NB4 (cell line): ENCODE measurements at regions not wholly inside any gene's neighbourhood (a gene's known extent, or its start where the extent isn't known, plus 50 kb on each side); places are given as distances from the start of the nearest gene placed in this dataset.

ENCODE experiments used
- DNase-seq: peaks from one replicate; pipeline ENCODE4 v3.0.0; 2010; ENCODE audit warnings: low read depth
- H3K4me3 ChIP-seq: one replicate; pipeline ENCODE4 v1.5.1; 2011; ENCODE audit warnings: mild to moderate bottlenecking, low read depth, low read length, moderate library complexity
- CTCF ChIP-seq: IDR thresholded peaks from one replicate; pipeline ENCODE4 v1.5.1; 2012; ENCODE audit warnings: low read depth, low read length
- MYC ChIP-seq: IDR thresholded peaks from 2 replicates; pipeline ENCODE4 v1.6.1; 2011; ENCODE audit warnings: low read depth, low read length
- POLR2A ChIP-seq: IDR thresholded peaks from 2 replicates; pipeline ENCODE4 v1.6.1; 2011; ENCODE audit warnings: mild to moderate bottlenecking; ENCODE audit not compliant: insufficient read length; ENCODE audit errors: extremely low read depth
- TF ChIP-seq, protein P1 (sequence below): IDR thresholded peaks from 2 replicates; pipeline ENCODE4 v1.6.1; 2011; ENCODE audit warnings: low read depth, low read length

GRCh38 chr1:95437781-95438180 is 203.8 kb downstream of the RWDD3 start:
- TF ChIP-seq CTCF = no peak
- TF ChIP-seq, protein P1, sequence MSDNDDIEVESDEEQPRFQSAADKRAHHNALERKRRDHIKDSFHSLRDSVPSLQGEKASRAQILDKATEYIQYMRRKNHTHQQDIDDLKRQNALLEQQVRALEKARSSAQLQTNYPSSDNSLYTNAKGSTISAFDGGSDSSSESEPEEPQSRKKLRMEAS = no peak
- TF ChIP-seq MYC = no peak
- no peak for TF ChIP-seq POLR2A
- no peak for DNase-seq
- H3K4me3 ChIP-seq = no peak overlapping the region

- H3K4me3 ChIP-seq = no peak overlapping the region
- TF ChIP-seq POLR2A (no peak), MYC (no peak), CTCF (no peak)
- TF ChIP-seq, protein P1 = no peak
- no peak for DNase-seq
Measured at GRCh38 chr1:95438218-95438948, 204.4 kb downstream of the RWDD3 start.

DNA sequence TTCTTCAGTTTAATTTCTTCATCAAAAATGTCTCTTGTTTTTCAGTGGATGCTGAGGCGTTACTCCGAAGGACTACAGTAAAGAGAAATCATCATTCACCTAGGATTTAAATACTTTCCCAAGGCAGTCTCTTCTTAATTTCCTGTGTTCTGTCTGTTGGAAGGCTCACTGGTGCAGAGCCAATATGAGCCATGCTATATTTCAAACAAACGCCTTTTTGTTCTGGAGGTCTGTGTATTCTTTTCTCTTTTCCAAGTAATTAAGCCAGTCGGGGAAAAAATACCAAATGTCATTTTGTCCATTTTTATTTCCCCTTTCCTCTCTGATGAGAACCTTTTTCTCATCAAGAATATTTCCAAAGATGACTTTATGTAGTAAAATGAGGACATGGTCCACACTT is 206.5 kb downstream of the RWDD3 start:
- TF ChIP-seq, protein P1 = no peak
- no peak for TF ChIP-seq CTCF
- no peak for TF ChIP-seq MYC
- TF ChIP-seq POLR2A = no peak
- no peak for DNase-seq
- no peak overlapping the region for H3K4me3 ChIP-seq

DNA sequence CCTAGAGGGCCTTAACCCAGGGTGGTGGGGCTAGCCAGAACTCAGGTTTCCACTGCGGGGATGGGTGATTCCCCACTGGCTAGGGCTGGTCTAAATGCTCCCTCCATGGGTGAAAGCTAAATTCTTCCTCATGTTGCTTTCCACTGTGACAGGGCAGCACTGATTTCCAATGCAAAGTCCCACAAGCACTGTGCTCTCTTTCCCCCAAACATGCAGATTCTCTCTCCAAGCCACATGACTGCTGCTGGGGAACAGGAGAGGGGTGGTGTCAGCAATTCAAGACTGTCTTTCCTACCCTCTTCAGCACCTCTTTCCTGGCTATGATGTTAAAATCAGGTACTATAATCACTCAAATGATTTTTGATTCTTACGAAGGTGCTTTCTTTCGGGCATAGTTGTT is 215.5 kb downstream of the RWDD3 start:
- TF ChIP-seq MYC (no peak), CTCF (no peak), POLR2A (no peak)
- TF ChIP-seq, protein P1 = no peak
- H3K4me3 ChIP-seq = no peak overlapping the region
- no peak for DNase-seq

- peak; percentile 26 for DNase-seq
- no peak overlapping the region for H3K4me3 ChIP-seq
- TF ChIP-seq MYC = no peak
- TF ChIP-seq CTCF = peak; percentile 43
- no peak for TF ChIP-seq POLR2A
- TF ChIP-seq, protein P1 = no peak
Measured at GRCh38 chr1:95451054-95451453, 217.0 kb downstream of the RWDD3 start.
